ENCODE measurements at regions not wholly inside any gene's neighbourhood (a gene's known extent, or its start where the extent isn't known, plus 50 kb on each side); places are given as distances from the start of the nearest gene placed in this dataset.

- Histone ChIP-seq H3K4me3 (no peak overlapping the region), H3K9me3 (no peaks in the 10 kb centered on the region), H3K4me1 (no peaks in the 10 kb centered on the region), H3K27ac (no peak overlapping the region), H3K36me3 (ENCODE audit: insufficient read depth in 1 of 2, low read depth in 1 of 2) (no peaks in the 10 kb centered on the region), H3K27me3 (ENCODE audit: insufficient read depth in 3 of 3, low read length in 2 of 3) (no peaks in the 10 kb centered on the region)
- 51 to 73% (median 56%) methylated on average over 3 of the region's 3 CpGs for WGBS, 3 donors
- no peak for ATAC-seq
- intact Hi-C loops (cut with DNase I): no loop called here
- no peak for TF ChIP-seq CTCF (IDR thresholded peaks at IDR 0.05)
- DNase-seq: no peak
Observed at GRCh38 chr7:16046041-16046440, 359.6 kb upstream of the MEOX2 start.

GRCh38 chr7:16045296-16045695 is 358.8 kb upstream of the MEOX2 start:
- no peak for ATAC-seq
- no peak overlapping the region for H3K27ac ChIP-seq
- no peak for TF ChIP-seq CTCF (IDR thresholded peaks at IDR 0.05)
- no peaks in the 10 kb centered on the region for H3K36me3 ChIP-seq (ENCODE audit: insufficient read depth in 1 of 2, low read depth in 1 of 2)
- no peaks in the 10 kb centered on the region for H3K9me3 ChIP-seq
- WGBS, 3 donors: 94 to 96% (median 95%) methylated on average over 3 of the region's 3 CpGs
- no peak for DNase-seq
- intact Hi-C loops (cut with DNase I): no loop called here
- no peak overlapping the region for H3K4me3 ChIP-seq
- H3K27me3 ChIP-seq (ENCODE audit: insufficient read depth in 3 of 3, low read length in 2 of 3): no peaks in the 10 kb centered on the region
- no peaks in the 10 kb centered on the region for H3K4me1 ChIP-seq

GRCh38 chr7:16044645-16045044 is 358.2 kb upstream of the MEOX2 start:
- no peak overlapping the region for H3K4me3 ChIP-seq
- H3K4me1 ChIP-seq: no peaks in the 10 kb centered on the region
- DNase-seq: no peak
- no peaks in the 10 kb centered on the region for H3K27me3 ChIP-seq (ENCODE audit: insufficient read depth in 3 of 3, low read length in 2 of 3)
- intact Hi-C loops (cut with DNase I): no loop called here
- H3K36me3 ChIP-seq (ENCODE audit: insufficient read depth in 1 of 2, low read depth in 1 of 2): no peaks in the 10 kb centered on the region
- ATAC-seq: no peak
- TF ChIP-seq CTCF (IDR thresholded peaks at IDR 0.05): no peak
- no peak overlapping the region for H3K27ac ChIP-seq
- no peaks in the 10 kb centered on the region for H3K9me3 ChIP-seq

GRCh38 chr7:16040346-16040745 is 353.9 kb upstream of the MEOX2 start:
- intact Hi-C loops (cut with DNase I): no loop called here

More at GRCh38 chr7:16040346-16040745, 353.9 kb upstream of the MEOX2 start:
- TF ChIP-seq CTCF (IDR thresholded peaks at IDR 0.05): no peak
- Histone ChIP-seq H3K4me1 (no peaks in the 10 kb centered on the region), H3K36me3 (ENCODE audit: insufficient read depth in 1 of 2, low read depth in 1 of 2) (no peaks in the 10 kb centered on the region), H3K4me3 (no peak overlapping the region), H3K27ac (no peak overlapping the region), H3K9me3 (no peaks in the 10 kb centered on the region), H3K27me3 (ENCODE audit: insufficient read depth in 3 of 3, low read length in 2 of 3) (no peaks in the 10 kb centered on the region)
- DNase-seq (no peak), ATAC-seq (no peak)
- WGBS, 3 donors: 69 to 72% (median 72%) methylated on average over 5 of the region's 5 CpGs
